ENCODE measurements at regions not wholly inside any gene's neighbourhood (a gene's known extent, or its start where the extent isn't known, plus 50 kb on each side); places are given as distances from the start of the nearest gene placed in this dataset.
"Not testable (repeated sequence)": the region's sequence is repeated elsewhere in the genome, so short reads cannot be mapped to it uniquely, and the experiment has no call there.

- ATAC-seq (no peak), DNase-seq (no peak)
- H3K27me3 ChIP-seq (ENCODE audit: low read depth) = no peaks in the 10 kb centered on the region
- no peak for TF ChIP-seq CTCF (IDR thresholded peaks at IDR 0.05)
- no peak overlapping the region for H3K4me3 ChIP-seq
- no peaks in the 10 kb centered on the region for H3K4me1 ChIP-seq
- intact Hi-C loops (cut with DNase I) = no loop called here
- no peaks in the 10 kb centered on the region for H3K36me3 ChIP-seq
- no peaks in the 10 kb centered on the region for H3K9me3 ChIP-seq
- H3K27ac ChIP-seq = no peak overlapping the region
Observed at GRCh38 chr14:45947830-45948229, 694.8 kb upstream of the MIS18BP1 start.

- no peaks in the 10 kb centered on the region for H3K36me3 ChIP-seq
- DNase-seq = no peak
- H3K27me3 ChIP-seq (ENCODE audit: low read depth) = no peaks in the 10 kb centered on the region
- ATAC-seq = no peak
- no peaks in the 10 kb centered on the region for H3K4me1 ChIP-seq
- H3K4me3 ChIP-seq = no peak overlapping the region
- intact Hi-C loops (cut with DNase I) = no loop called here
- no peak for TF ChIP-seq CTCF (IDR thresholded peaks at IDR 0.05)
- H3K27ac ChIP-seq = no peak overlapping the region
- no peaks in the 10 kb centered on the region for H3K9me3 ChIP-seq
Observed at GRCh38 chr14:45946251-45946650, 693.2 kb upstream of the MIS18BP1 start.

- DNase-seq (no peak), ATAC-seq (no peak)
- Histone ChIP-seq H3K36me3 (no peaks in the 10 kb centered on the region), H3K9me3 (no peaks in the 10 kb centered on the region), H3K4me3 (no peak overlapping the region), H3K27ac (no peak overlapping the region), H3K4me1 (no peaks in the 10 kb centered on the region), H3K27me3 (ENCODE audit: low read depth) (no peaks in the 10 kb centered on the region)
- intact Hi-C loops (cut with DNase I) = no loop called here
- no peak for TF ChIP-seq CTCF (IDR thresholded peaks at IDR 0.05)
Observed at GRCh38 chr14:45940318-45940717, 687.3 kb upstream of the MIS18BP1 start.

- TF ChIP-seq CTCF (IDR thresholded peaks at IDR 0.05) = no peak
- intact Hi-C loops (cut with DNase I) = no loop called here
- H3K4me3 ChIP-seq = no peak overlapping the region
- H3K9me3 ChIP-seq = no peaks in the 10 kb centered on the region
- H3K27me3 ChIP-seq (ENCODE audit: low read depth) = no peaks in the 10 kb centered on the region
- no peak overlapping the region for H3K27ac ChIP-seq
- ATAC-seq (no peak), DNase-seq (no peak)
- H3K4me1 ChIP-seq = no peaks in the 10 kb centered on the region
- no peaks in the 10 kb centered on the region for H3K36me3 ChIP-seq
Observed at GRCh38 chr14:45939572-45939971, 686.6 kb upstream of the MIS18BP1 start.

- H3K27me3 ChIP-seq (ENCODE audit: low read depth); H3K4me3 ChIP-seq; H3K36me3 ChIP-seq; H3K27ac ChIP-seq; H3K4me1 ChIP-seq; intact Hi-C loops (cut with DNase I); H3K9me3 ChIP-seq; DNase-seq; ATAC-seq: not testable (repeated sequence)
Observed at GRCh38 chr14:45919995-45920394, 667.0 kb upstream of the MIS18BP1 start.

GRCh38 chr14:45916340-45916953, 663.4 kb upstream of the MIS18BP1 start:
- Histone ChIP-seq H3K4me3 (no peak overlapping the region), H3K27ac (no peak overlapping the region), H3K4me1 (no peaks in the 10 kb centered on the region), H3K9me3 (peaks cover 7% of the 10 kb centered on the region), H3K27me3 (ENCODE audit: low read depth) (no peaks in the 10 kb centered on the region), H3K36me3 (no peaks in the 10 kb centered on the region)
- TF ChIP-seq CTCF (IDR thresholded peaks at IDR 0.05) = no peak
- ATAC-seq (no peak), DNase-seq (no peak)
- intact Hi-C loops (cut with DNase I) = no loop called here

Data from lower lobe of right lung (tissue), 2 donors.